HG03280 (cell line): ENCODE measurements at regions not wholly inside any gene's neighbourhood (a gene's known extent, or its start where the extent isn't known, plus 50 kb on each side); places are given as distances from the start of the nearest gene placed in this dataset.

Source experiments
- ATAC-seq: cut with Tn5 transposase; IDR thresholded peaks from one replicate; pipeline ENCODE4 v1.9.1; 2021; ENCODE audit warnings: mild to moderate bottlenecking, moderate library complexity; ENCODE audit not compliant: unreplicated experiment

GRCh38 chrX:20884565-20884964 lies 489.7 kb upstream of the CNKSR2 start:
- no peak for ATAC-seq

DNA sequence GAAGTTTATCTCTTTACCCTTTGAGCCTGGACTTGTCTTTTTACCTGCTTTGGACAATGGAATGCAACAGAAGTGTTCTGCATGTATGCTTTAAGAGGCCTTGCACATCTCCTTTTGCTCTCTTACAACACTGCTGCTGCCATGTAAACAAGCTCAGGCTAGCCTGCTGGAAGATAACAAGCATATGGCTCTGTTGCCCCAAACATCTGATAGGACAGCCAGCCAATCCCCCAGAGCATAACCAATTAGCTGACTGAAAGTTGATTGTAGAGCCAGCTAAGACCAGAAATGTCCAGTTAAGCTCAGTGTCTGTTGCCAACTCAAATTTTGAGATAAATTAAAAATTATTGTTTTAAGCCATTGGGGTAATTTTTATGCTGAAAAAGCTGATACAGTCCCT lies 510.6 kb upstream of the CNKSR2 start:
- no peak for ATAC-seq

DNA sequence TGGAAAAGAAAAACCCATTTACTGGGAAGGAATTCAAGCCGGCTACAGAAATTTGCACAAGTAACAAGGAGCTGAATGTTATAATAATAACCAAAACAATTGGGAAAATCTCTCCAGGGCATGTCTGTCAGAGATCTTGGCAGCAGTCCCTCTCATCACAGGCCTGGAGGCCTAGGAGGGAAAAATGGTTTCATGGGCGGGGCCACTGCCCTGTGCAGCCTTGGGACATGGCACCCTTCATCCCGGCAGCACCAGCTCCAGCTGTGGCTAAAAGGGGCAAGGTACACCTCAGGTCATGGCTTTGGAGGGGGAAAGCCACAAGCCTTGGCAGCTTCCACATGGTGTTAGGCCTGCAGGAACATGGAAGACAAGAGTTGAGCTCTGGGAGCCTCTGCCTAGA lies 513.1 kb upstream of the CNKSR2 start:
- no peak for ATAC-seq

GRCh38 chrX:20857746-20858145 lies 516.5 kb upstream of the CNKSR2 start:
- no peak for ATAC-seq

- ATAC-seq, result no peak
Measured at GRCh38 chrX:20838477-20838876, 535.7 kb upstream of the CNKSR2 start.

GRCh38 chrX:20829665-20830491 lies 544.3 kb upstream of the CNKSR2 start:
- no peak for ATAC-seq

- no peak for ATAC-seq
Measured at GRCh38 chrX:20825984-20826383, 548.2 kb upstream of the CNKSR2 start.

- no peak for ATAC-seq
Measured at GRCh38 chrX:20803971-20804370, 537.3 kb upstream of the RPS6KA3 start.

DNA sequence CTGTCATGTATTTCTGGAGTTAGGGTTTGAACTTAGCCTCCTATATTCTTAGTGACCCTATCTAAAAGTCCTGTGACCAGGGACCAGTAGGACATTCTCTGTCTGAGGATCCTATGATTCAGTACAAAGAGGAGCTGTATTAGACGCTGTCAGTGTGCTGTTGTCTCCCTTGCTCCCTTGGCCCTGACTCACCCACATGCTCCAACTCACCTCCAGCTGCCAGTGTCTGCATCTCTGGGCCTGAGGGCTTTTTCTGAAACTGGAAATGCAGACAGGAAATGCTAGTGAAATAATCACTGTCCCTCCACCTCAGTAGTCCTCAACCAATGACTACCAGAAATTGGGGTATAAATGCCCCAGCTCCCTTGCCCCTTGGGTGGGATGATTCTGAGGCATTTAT lies 535.3 kb upstream of the RPS6KA3 start:
- no peak for ATAC-seq

GRCh38 chrX:20796450-20796849 lies 529.7 kb upstream of the RPS6KA3 start:
- no peak for ATAC-seq

DNA sequence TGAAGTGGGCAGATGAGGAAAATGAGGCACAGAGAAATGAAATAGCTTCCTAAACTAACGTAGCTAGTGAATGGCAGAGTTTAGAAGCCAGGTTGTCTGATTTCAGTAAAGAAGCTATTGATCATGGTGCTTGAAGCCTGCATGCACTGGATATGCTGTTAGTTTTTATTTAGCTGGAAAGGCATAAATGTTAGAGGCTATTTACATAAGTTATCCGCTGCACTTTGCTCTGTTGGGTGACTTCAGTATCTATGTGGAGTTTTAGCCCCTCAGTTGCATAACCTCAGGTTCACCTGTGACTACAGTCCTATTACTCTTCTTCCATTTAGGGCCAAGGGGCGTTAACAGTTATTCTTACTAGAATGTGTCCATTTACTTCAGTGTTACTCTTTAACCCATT lies 522.4 kb upstream of the RPS6KA3 start:
- no peak for ATAC-seq

DNA sequence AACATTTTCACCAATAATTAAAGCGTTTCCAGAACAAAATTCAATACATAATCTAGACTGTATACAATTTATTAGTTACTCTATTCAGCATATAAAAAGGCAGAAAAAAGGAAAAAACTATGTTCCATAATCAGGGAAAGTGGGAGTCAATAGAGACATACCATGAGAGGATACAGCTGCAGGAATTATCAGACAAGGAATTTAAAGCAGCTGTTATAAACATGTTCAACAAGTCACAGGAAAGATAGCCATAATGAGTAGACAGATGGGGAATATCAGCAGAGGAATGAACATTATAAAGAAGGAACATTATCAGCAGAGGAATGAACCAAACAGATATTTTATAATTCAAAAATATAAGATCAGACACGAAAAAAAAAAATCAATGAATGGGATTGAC lies 500.6 kb upstream of the RPS6KA3 start:
- no peak for ATAC-seq

- no peak for ATAC-seq
Measured at GRCh38 chrX:20756585-20756984, 489.9 kb upstream of the RPS6KA3 start.

DNA sequence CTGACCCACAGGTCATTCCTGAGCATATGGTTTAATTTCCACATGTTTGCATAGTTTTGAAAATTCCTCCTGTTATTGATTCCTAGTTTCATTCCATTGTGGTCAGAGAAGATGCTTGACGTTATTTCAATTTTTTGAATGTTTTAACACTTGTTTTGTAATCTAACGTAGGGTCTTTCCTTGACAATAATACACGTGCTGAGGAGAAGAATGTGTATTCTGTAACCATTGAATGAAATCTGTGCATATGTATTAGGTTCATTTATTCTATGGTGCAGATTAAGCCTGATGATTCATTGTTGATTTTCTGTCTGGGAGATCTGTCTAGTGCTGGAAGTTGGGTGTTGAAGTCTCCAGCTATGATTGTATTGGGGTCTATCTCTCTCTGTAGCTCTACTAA lies 486.4 kb upstream of the RPS6KA3 start:
- no peak for ATAC-seq

- no peak for ATAC-seq
Measured at GRCh38 chrX:20746690-20747089, 480.0 kb upstream of the RPS6KA3 start.

DNA sequence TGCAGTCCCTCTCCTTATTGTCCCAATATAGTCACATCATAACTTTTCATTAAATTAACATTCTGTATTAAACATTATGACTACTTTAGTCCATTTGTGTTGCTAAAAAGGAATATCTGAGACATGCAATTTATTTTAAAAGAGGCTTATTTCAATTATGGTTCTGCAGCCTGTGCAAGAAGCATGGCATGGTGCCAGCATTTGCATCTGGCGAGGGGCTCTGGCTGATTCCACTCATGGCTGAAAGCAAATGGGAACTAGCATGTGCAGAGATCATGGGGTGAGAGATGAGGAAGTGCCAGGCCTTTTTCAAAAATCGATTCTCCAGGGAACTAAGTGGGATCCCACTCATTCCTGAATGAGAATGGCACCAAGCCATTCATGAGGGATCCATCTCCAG lies 476.3 kb upstream of the RPS6KA3 start:
- no peak for ATAC-seq

DNA sequence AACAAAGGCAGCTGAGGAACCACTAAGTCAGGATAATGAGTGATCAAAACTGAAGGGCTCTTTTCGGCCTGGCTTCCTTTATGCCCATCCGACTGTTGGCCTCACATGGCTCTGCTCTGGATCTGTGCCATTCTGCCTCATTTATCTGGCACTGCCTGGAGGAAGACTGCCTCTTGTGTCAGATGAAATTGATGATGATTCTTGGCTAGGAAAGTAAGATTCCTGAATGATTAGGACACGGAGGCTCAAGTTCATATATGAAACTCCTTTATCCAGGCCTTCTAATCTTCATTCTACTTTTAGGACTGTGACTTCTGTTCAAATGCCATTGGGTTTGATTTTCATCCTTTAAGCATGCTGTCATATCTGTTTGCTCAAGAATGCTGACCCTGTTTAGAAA lies 475.4 kb upstream of the RPS6KA3 start:
- no peak for ATAC-seq

GRCh38 chrX:20740443-20740842 lies 473.7 kb upstream of the RPS6KA3 start:
- ATAC-seq, result no peak

DNA sequence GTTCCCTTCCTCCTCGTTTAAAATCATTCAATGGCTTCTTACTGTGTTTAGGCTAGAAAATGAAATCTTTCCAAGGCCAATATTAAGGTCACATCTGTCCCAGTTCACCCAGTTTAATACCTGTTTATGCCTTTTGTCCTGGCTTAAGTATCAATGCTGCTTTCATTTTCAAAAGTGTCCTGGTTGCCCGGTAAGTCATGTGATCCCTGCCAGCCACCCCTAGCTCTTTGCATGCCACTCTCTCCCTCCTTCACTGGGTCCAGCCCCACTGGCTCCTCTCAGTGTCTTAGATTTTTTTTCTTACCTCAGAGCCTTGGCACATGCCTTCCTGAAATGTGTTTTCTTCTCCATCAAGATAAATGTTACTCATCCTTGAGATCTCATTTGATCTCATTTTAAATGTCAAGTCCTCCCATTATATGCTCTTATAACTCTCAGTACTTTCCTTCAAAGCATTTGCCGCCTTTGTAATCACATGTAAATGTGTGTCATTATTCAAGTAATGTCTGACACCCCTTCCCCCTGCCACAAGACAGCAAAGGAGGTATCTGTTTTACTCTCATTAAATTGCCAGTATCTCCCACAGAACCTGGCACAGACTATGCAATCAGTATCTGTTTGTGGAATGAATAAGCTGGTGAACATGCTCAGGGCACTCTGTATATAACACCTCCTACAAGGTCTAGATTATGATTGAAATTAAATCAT lies 472.5 kb upstream of the RPS6KA3 start:
- no peak for ATAC-seq

GRCh38 chrX:20729416-20729815 lies 462.7 kb upstream of the RPS6KA3 start:
- no peak for ATAC-seq

DNA sequence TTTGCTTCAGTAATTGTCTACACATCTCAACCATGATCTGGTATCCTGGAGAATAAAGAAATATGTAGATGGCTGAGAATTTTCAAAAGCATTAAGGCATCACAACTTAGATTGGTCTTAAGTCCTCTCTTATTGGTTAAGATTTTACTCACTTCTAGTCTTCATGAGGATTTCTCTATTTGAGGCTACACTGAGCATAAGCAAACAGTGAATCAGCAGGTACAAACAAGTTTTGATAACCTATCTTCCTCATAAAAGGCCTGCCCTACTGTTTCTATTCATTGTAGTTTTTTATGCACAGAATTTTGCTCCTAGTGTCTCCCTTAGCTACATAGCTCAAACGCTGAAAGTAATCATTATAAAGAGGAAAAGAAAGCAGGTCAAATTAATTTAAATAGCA lies 460.7 kb upstream of the RPS6KA3 start:
- no peak for ATAC-seq

GRCh38 chrX:20720954-20721626 lies 454.4 kb upstream of the RPS6KA3 start:
- no peak for ATAC-seq
